ENCODE measurements at regions not wholly inside any gene's neighbourhood (a gene's known extent, or its start where the extent isn't known, plus 50 kb on each side); places are given as distances from the start of the nearest gene placed in this dataset.

GRCh38 chr22:47839595-47840227 lies 1077.3 kb downstream of the TBC1D22A start:
- DNase-seq (ENCODE audit: insufficient read length, low spot score) (no peak), FAIRE-seq (no peak)
- no peak for TF ChIP-seq CTCF (IDR thresholded peaks at IDR 0.05; ENCODE audit: insufficient read depth, missing control alignments)

- no peak for TF ChIP-seq CTCF (IDR thresholded peaks at IDR 0.05; ENCODE audit: insufficient read depth, missing control alignments)
- no peak for FAIRE-seq
- no peak for DNase-seq (ENCODE audit: insufficient read length, low spot score)
Measured at GRCh38 chr22:47837703-47838102, 1075.3 kb downstream of the TBC1D22A start.

- DNase-seq (ENCODE audit: insufficient read length, low spot score) (no peak), FAIRE-seq (no peak)
- no peak for TF ChIP-seq CTCF (IDR thresholded peaks at IDR 0.05; ENCODE audit: insufficient read depth, missing control alignments)
Measured at GRCh38 chr22:47836957-47837356, 1074.5 kb downstream of the TBC1D22A start.

GRCh38 chr22:47835726-47836125 lies 1073.3 kb downstream of the TBC1D22A start:
- TF ChIP-seq CTCF (IDR thresholded peaks at IDR 0.05; ENCODE audit: insufficient read depth, missing control alignments), result no peak
- DNase-seq (ENCODE audit: insufficient read length, low spot score) (no peak), FAIRE-seq (no peak)

- TF ChIP-seq CTCF (IDR thresholded peaks at IDR 0.05; ENCODE audit: insufficient read depth, missing control alignments), result no peak
- DNase-seq (ENCODE audit: insufficient read length, low spot score), result no peak
- no peak for FAIRE-seq
Measured at GRCh38 chr22:47826016-47826415, 1063.6 kb downstream of the TBC1D22A start.

GRCh38 chr22:47822422-47822821 lies 1060.0 kb downstream of the TBC1D22A start:
- DNase-seq (ENCODE audit: insufficient read length, low spot score), result no peak
- no peak for FAIRE-seq
- no peak for TF ChIP-seq CTCF (IDR thresholded peaks at IDR 0.05; ENCODE audit: insufficient read depth, missing control alignments)

- FAIRE-seq (no peak), DNase-seq (ENCODE audit: insufficient read length, low spot score) (no peak)
- no peak for TF ChIP-seq CTCF (IDR thresholded peaks at IDR 0.05; ENCODE audit: insufficient read depth, missing control alignments)
Measured at GRCh38 chr22:47818496-47818895, 1056.0 kb downstream of the TBC1D22A start.

Data from D721Med (cell line).